T-helper 17 cell (primary cell): ENCODE measurements at regions not wholly inside any gene's neighbourhood (a gene's known extent, or its start where the extent isn't known, plus 50 kb on each side); places are given as distances from the start of the nearest gene placed in this dataset.

Experiments
- ATAC-seq: fragments of 150-1000 bp; cut with Tn5 transposase; 2 replicates; pipeline ENCODE4 v1.10.0; 2021; ENCODE audit warnings: mild to moderate bottlenecking, moderate library complexity
- DNase-seq, 3 donors: peaks; one replicate each; pipeline versions ENCODE4 v3.0.0 to v3.0.0-alpha.2; 2020 to 2021
- H3K9me3 ChIP-seq: one replicate; pipeline ENCODE4 v1.7.0; 2013; ENCODE audit warnings: low read length, mild to moderate bottlenecking; ENCODE audit not compliant: control insufficient read depth, poor library complexity, severe bottlenecking
- H3K27ac Mint-ChIP-seq: one replicate; pipeline ENCODE4 v1.8.0; 2022; ENCODE audit warnings: mild to moderate bottlenecking, moderate library complexity, mixed read lengths
- H3K27me3 Mint-ChIP-seq: one replicate; pipeline ENCODE4 v1.8.0; 2022; ENCODE audit warnings: mixed read lengths
- H3K36me3 Mint-ChIP-seq: one replicate; pipeline ENCODE4 v1.8.0; 2022; ENCODE audit warnings: low read depth, mixed read lengths
- H3K4me1 Mint-ChIP-seq: one replicate; pipeline ENCODE4 v1.8.0; 2022; ENCODE audit warnings: mild to moderate bottlenecking, mixed read lengths
- H3K4me3 Mint-ChIP-seq: one replicate; pipeline ENCODE4 v1.8.0; 2022; ENCODE audit warnings: mild to moderate bottlenecking, moderate library complexity, mixed read lengths

- H3K9me3 ChIP-seq, result no peaks in the 10 kb centered on the region
- no peak overlapping the region for H3K4me3 Mint-ChIP-seq
- no peaks in the 10 kb centered on the region for H3K4me1 Mint-ChIP-seq
- no peaks in the 10 kb centered on the region for H3K36me3 Mint-ChIP-seq
- ATAC-seq, result no peak
- no peak overlapping the region for H3K27ac Mint-ChIP-seq
- H3K27me3 Mint-ChIP-seq, result peaks cover 45% of the 10 kb centered on the region
- DNase-seq, result no peak
These were observed 51.4 kb upstream of the NPVF start for GRCh38 chr7:25279705-25280104.

DNA sequence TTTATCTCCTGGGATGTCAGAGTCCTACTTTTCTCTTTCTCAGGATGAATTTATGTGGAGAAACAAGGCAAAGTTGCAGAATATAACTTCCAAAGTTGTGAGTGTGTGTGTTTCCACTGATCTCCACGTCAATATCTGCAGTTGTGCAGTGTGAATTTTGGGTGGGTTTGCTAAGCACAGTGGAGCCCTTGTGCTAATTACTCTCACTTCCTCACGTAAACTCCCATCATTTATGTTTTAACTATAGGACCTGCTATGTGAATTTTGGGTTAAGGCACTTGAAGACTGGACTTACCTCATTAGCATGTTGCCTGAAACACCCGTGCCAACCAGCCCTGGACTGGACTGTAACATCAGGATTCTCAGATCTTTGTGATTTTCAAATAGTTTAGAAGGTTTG is 51.9 kb upstream of the NPVF start:
- Mint-ChIP-seq H3K36me3 (no peaks in the 10 kb centered on the region), H3K27me3 (peaks cover 45% of the 10 kb centered on the region), H3K4me1 (no peaks in the 10 kb centered on the region), H3K27ac (no peak overlapping the region), H3K4me3 (no peak overlapping the region)
- H3K9me3 ChIP-seq, result no peaks in the 10 kb centered on the region
- ATAC-seq (no peak), DNase-seq (no peak)

GRCh38 chr7:25282194-25282593 is 53.9 kb upstream of the NPVF start:
- Mint-ChIP-seq H3K27ac (no peak overlapping the region), H3K4me3 (no peak overlapping the region), H3K4me1 (no peaks in the 10 kb centered on the region), H3K36me3 (no peaks in the 10 kb centered on the region), H3K27me3 (peaks cover 49% of the 10 kb centered on the region)
- no peaks in the 10 kb centered on the region for H3K9me3 ChIP-seq
- ATAC-seq (no peak), DNase-seq (no peak)

GRCh38 chr7:25286756-25287155 is 58.5 kb upstream of the NPVF start:
- Mint-ChIP-seq H3K27me3 (peaks cover 59% of the 10 kb centered on the region), H3K27ac (no peak overlapping the region), H3K4me1 (no peaks in the 10 kb centered on the region), H3K4me3 (no peak overlapping the region), H3K36me3 (no peaks in the 10 kb centered on the region)
- no peak for ATAC-seq
- no peaks in the 10 kb centered on the region for H3K9me3 ChIP-seq
- DNase-seq, result no peak

DNA sequence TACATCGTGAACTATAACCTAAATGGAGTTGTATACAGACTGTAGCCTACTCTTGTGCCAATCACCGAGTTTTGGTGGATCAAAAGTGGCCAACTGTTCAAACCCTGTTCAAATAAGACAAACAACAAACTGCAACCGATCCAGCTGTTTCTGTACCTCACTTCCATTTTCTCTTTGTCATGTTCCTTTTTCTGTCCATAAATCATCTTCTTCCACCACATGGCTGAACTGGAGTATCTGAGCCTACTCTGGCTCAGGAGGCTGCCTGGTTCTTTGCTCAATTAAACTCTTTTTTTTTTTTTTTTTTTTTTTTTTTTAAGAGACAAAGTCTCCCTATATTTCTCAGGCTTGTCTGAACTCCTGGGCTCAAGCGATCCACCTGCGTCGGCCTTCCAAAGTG is 59.0 kb upstream of the NPVF start:
- ATAC-seq (no peak), DNase-seq (no peak)
- Mint-ChIP-seq H3K36me3 (no peaks in the 10 kb centered on the region), H3K27me3 (peaks cover 60% of the 10 kb centered on the region), H3K4me1 (no peaks in the 10 kb centered on the region), H3K27ac (no peak overlapping the region), H3K4me3 (no peak overlapping the region)
- no peaks in the 10 kb centered on the region for H3K9me3 ChIP-seq

DNA sequence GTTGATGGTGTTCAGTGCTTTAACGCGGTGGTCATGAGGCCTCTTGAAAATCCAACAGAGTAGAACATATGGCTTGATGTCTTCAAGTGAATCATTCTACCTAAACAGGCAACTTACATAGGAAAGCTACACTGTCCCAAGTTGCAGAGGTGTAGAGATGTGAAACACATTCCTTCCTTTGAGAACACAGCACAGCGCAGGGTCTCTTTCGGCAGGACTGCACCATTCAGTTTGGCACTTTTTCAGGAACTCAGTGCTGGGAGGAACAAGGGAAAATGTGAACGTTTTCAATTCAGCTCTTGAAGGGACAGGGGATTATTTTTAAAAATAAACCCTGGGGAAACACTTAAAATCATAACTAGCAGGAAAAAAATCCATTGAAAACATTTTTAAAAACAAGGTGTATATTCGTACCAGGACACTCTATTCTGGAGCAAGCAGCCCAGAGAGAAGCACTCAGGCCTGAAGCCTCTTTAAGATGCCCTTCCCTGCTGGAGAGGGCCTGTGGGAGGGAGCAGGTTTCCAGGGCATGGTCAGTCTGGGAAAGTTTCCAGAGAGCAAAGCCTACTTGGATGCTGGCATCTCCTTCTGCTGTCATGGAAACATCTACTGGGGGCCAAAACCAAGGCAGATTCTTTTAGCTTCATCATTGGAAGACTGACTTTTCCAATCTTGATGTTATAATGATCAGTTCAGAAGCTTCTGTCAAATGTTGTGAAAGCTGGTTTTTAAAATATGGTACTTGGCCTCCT is 60.4 kb upstream of the NPVF start:
- Mint-ChIP-seq H3K36me3 (no peaks in the 10 kb centered on the region), H3K27ac (no peak overlapping the region), H3K27me3 (peaks cover 47% of the 10 kb centered on the region), H3K4me1 (no peaks in the 10 kb centered on the region), H3K4me3 (no peak overlapping the region)
- DNase-seq, result no peak
- no peak for ATAC-seq
- H3K9me3 ChIP-seq, result no peaks in the 10 kb centered on the region

GRCh38 chr7:25289518-25289917 is 61.2 kb upstream of the NPVF start:
- Mint-ChIP-seq H3K4me3 (no peak overlapping the region), H3K27ac (no peak overlapping the region), H3K4me1 (no peaks in the 10 kb centered on the region), H3K27me3 (peaks cover 41% of the 10 kb centered on the region), H3K36me3 (no peaks in the 10 kb centered on the region)
- ATAC-seq (no peak), DNase-seq (no peak)
- H3K9me3 ChIP-seq, result no peaks in the 10 kb centered on the region

DNA sequence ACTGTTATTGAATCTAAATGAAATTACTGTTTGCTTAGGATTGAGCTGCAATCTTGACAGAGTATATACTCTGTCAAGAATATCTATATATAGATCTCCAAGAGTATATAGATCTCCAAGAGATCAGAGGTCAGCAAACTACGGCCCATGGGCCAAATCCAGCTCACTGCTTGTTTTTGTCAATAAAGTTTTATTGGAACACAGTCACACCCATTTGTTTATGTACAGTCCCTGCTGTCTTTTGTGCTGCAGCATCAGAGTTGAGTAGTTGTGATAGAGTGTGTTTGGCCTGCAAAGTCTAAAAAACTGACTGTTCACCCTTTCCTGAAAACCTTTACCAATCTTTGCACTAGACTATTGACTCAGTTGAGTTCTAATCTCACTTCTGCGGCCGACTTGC is 66.3 kb upstream of the NPVF start:
- Mint-ChIP-seq H3K36me3 (no peaks in the 10 kb centered on the region), H3K4me3 (no peak overlapping the region), H3K4me1 (no peaks in the 10 kb centered on the region), H3K27ac (no peak overlapping the region), H3K27me3 (peaks cover 30% of the 10 kb centered on the region)
- DNase-seq (no peak), ATAC-seq (no peak)
- H3K9me3 ChIP-seq, result no peaks in the 10 kb centered on the region

- no peak for DNase-seq
- no peaks in the 10 kb centered on the region for H3K4me1 Mint-ChIP-seq
- no peaks in the 10 kb centered on the region for H3K36me3 Mint-ChIP-seq
- no peak overlapping the region for H3K27ac Mint-ChIP-seq
- H3K9me3 ChIP-seq, result no peaks in the 10 kb centered on the region
- peaks cover 26% of the 10 kb centered on the region for H3K27me3 Mint-ChIP-seq
- no peak overlapping the region for H3K4me3 Mint-ChIP-seq
- no peak for ATAC-seq
These were observed 67.1 kb upstream of the NPVF start for GRCh38 chr7:25295387-25295786.

GRCh38 chr7:25296086-25296485 is 67.8 kb upstream of the NPVF start:
- no peaks in the 10 kb centered on the region for H3K9me3 ChIP-seq
- peaks cover 26% of the 10 kb centered on the region for H3K27me3 Mint-ChIP-seq
- ATAC-seq (no peak), DNase-seq (no peak)
- H3K36me3 Mint-ChIP-seq, result no peaks in the 10 kb centered on the region
- no peaks in the 10 kb centered on the region for H3K4me1 Mint-ChIP-seq
- H3K4me3 Mint-ChIP-seq, result no peak overlapping the region
- no peak overlapping the region for H3K27ac Mint-ChIP-seq

DNA sequence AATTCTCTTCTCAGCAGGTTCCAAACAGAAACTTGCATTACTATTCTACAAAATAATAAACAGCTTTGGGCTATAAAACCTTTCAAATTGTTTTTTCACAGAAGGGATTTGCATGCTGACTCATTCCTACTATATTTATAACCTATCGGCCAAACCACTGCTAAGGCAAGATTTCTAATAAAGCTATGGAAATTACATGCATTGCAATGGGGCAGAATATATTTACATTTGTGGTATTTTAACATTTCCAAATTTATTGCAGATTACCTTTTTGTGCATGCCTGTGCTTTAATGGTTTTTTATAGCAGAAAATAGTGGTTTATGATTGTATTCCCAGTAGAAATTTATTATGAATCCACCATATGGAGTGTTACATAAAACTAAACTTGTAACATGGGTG is 69.0 kb upstream of the NPVF start:
- ATAC-seq (no peak), DNase-seq (no peak)
- H3K9me3 ChIP-seq, result no peaks in the 10 kb centered on the region
- H3K27ac Mint-ChIP-seq, result no peak overlapping the region
- no peaks in the 10 kb centered on the region for H3K4me1 Mint-ChIP-seq
- no peaks in the 10 kb centered on the region for H3K36me3 Mint-ChIP-seq
- H3K27me3 Mint-ChIP-seq, result peaks cover 19% of the 10 kb centered on the region
- H3K4me3 Mint-ChIP-seq, result no peak overlapping the region

GRCh38 chr7:25303281-25304181 is 75.2 kb upstream of the NPVF start:
- no peak for DNase-seq
- H3K27me3 Mint-ChIP-seq, result peaks cover 41% of the 10 kb centered on the region

DNA sequence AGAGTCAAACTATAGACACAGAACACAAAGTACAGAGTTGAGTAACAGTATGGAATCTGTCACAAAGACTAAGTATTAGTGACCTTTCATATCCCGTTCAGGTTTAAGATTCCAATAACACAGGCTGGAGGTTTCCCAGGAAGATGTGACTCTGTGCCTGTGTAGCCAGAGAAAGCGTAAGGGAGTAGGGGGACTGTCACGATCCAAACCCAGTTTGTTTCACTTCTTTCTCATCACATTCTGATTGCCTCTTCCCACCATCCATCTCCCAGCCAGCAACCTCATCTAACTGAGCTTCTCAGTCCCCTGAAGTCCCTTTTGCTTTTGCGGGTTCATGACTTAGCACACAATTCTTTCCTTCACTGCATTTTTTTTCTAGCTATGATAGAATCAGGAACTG is 76.4 kb upstream of the NPVF start:
- Mint-ChIP-seq H3K36me3 (no peaks in the 10 kb centered on the region), H3K4me1 (peaks cover 2% of the 10 kb centered on the region), H3K27ac (no peak overlapping the region), H3K27me3 (peaks cover 37% of the 10 kb centered on the region), H3K4me3 (no peak overlapping the region)
- ATAC-seq (no peak), DNase-seq (no peak)
- H3K9me3 ChIP-seq, result no peaks in the 10 kb centered on the region

More at GRCh38 chr7:25303281-25304181, 75.2 kb upstream of the NPVF start:
- no peak for ATAC-seq
- no peaks in the 10 kb centered on the region for H3K9me3 ChIP-seq
- Mint-ChIP-seq H3K4me1 (peaks cover 2% of the 10 kb centered on the region), H3K36me3 (no peaks in the 10 kb centered on the region), H3K27ac (no peak overlapping the region), H3K4me3 (no peak overlapping the region)

- no peak for ATAC-seq
- no peak for DNase-seq
- H3K27ac Mint-ChIP-seq, result no peak overlapping the region
- H3K4me1 Mint-ChIP-seq, result peaks cover 2% of the 10 kb centered on the region
- peaks cover 32% of the 10 kb centered on the region for H3K27me3 Mint-ChIP-seq
- no peaks in the 10 kb centered on the region for H3K36me3 Mint-ChIP-seq
- H3K4me3 Mint-ChIP-seq, result no peak overlapping the region
- H3K9me3 ChIP-seq, result no peaks in the 10 kb centered on the region
These were observed 77.5 kb upstream of the NPVF start for GRCh38 chr7:25305831-25306230.
